ENCODE measurements at regions not wholly inside any gene's neighbourhood (a gene's known extent, or its start where the extent isn't known, plus 50 kb on each side); places are given as distances from the start of the nearest gene placed in this dataset.

GRCh38 chr9:108219664-108220063 is 636.1 kb downstream of the ACTL7B start:
- intact Hi-C loops (cut with micrococcal nuclease) = no loop called here
- no peak for TF ChIP-seq CTCF (IDR thresholded peaks at IDR 0.05; ENCODE audit: unreplicated experiment)
- Mint-ChIP-seq H3K4me1 (ENCODE audit: insufficient read depth, unreplicated experiment) (no peaks in the 10 kb centered on the region), H3K36me3 (ENCODE audit: insufficient read depth, unreplicated experiment) (no peaks in the 10 kb centered on the region), H3K27ac (ENCODE audit: low read depth, unreplicated experiment) (no peak overlapping the region), H3K9me3 (ENCODE audit: unreplicated experiment) (no peaks in the 10 kb centered on the region), H3K27me3 (ENCODE audit: insufficient read depth, unreplicated experiment) (no peaks in the 10 kb centered on the region), H3K4me3 (ENCODE audit: unreplicated experiment) (no peak overlapping the region)
- ChIA-PET POLR2A (no interaction called here), CTCF (interaction anchor here (0.5 to 0.6 kb wide), 2 partner anchors 10 to 754 kb away, joined by 3 read pairs; no protein-coding TSS in a partner anchor)
- DNase-seq (ENCODE audit: unreplicated experiment) = peak; percentile 1
- no TSS peak for BruUV-seq (replicated peaks)

GRCh38 chr9:108217431-108218349 is 638.1 kb downstream of the ACTL7B start:
- H3K36me3 Mint-ChIP-seq (ENCODE audit: insufficient read depth, unreplicated experiment) = no peaks in the 10 kb centered on the region
- no peak for DNase-seq (ENCODE audit: unreplicated experiment)
- intact Hi-C loops (cut with micrococcal nuclease) = no loop called here
- CTCF ChIA-PET = no interaction called here
- H3K4me1 Mint-ChIP-seq (ENCODE audit: insufficient read depth, unreplicated experiment) = no peaks in the 10 kb centered on the region
- H3K27me3 Mint-ChIP-seq (ENCODE audit: insufficient read depth, unreplicated experiment) = no peaks in the 10 kb centered on the region
- POLR2A ChIA-PET = interaction anchor here (0.8 kb wide), 1 partner anchor 57 kb away, joined by 3 read pairs; no protein-coding TSS in a partner anchor
- no peaks in the 10 kb centered on the region for H3K9me3 Mint-ChIP-seq (ENCODE audit: unreplicated experiment)
- TF ChIP-seq CTCF (IDR thresholded peaks at IDR 0.05; ENCODE audit: unreplicated experiment) = no peak
- no peak overlapping the region for H3K27ac Mint-ChIP-seq (ENCODE audit: low read depth, unreplicated experiment)
- BruUV-seq (replicated peaks) = no TSS peak
- H3K4me3 Mint-ChIP-seq (ENCODE audit: unreplicated experiment) = no peak overlapping the region

- Mint-ChIP-seq H3K27ac (ENCODE audit: low read depth, unreplicated experiment) (no peak overlapping the region), H3K27me3 (ENCODE audit: insufficient read depth, unreplicated experiment) (no peaks in the 10 kb centered on the region), H3K4me1 (ENCODE audit: insufficient read depth, unreplicated experiment) (no peaks in the 10 kb centered on the region), H3K36me3 (ENCODE audit: insufficient read depth, unreplicated experiment) (no peaks in the 10 kb centered on the region), H3K4me3 (ENCODE audit: unreplicated experiment) (no peak overlapping the region), H3K9me3 (ENCODE audit: unreplicated experiment) (no peaks in the 10 kb centered on the region)
- intact Hi-C loops (cut with micrococcal nuclease) = no loop called here
- no TSS peak for BruUV-seq (replicated peaks)
- ChIA-PET CTCF (interaction anchor here (0.6 kb wide), 1 partner anchor 13 kb away, joined by 3 read pairs; no protein-coding TSS in a partner anchor), POLR2A (no interaction called here)
- TF ChIP-seq CTCF (IDR thresholded peaks at IDR 0.05; ENCODE audit: unreplicated experiment) = no peak
- no peak for DNase-seq (ENCODE audit: unreplicated experiment)
Measured at GRCh38 chr9:108213511-108213910, 642.3 kb downstream of the ACTL7B start.

GRCh38 chr9:108212184-108212583 is 643.6 kb downstream of the ACTL7B start:
- no peaks in the 10 kb centered on the region for H3K27me3 Mint-ChIP-seq (ENCODE audit: insufficient read depth, unreplicated experiment)
- H3K27ac Mint-ChIP-seq (ENCODE audit: low read depth, unreplicated experiment) = no peak overlapping the region
- H3K36me3 Mint-ChIP-seq (ENCODE audit: insufficient read depth, unreplicated experiment) = no peaks in the 10 kb centered on the region
- intact Hi-C loops (cut with micrococcal nuclease) = no loop called here
- H3K4me1 Mint-ChIP-seq (ENCODE audit: insufficient read depth, unreplicated experiment) = no peaks in the 10 kb centered on the region
- H3K9me3 Mint-ChIP-seq (ENCODE audit: unreplicated experiment) = no peaks in the 10 kb centered on the region
- POLR2A ChIA-PET = no interaction called here
- DNase-seq (ENCODE audit: unreplicated experiment) = no peak
- CTCF ChIA-PET = interaction anchor here (0.6 kb wide), 2 partner anchors 112 to 303 kb away, joined by 3 read pairs; no protein-coding TSS in a partner anchor
- no peak overlapping the region for H3K4me3 Mint-ChIP-seq (ENCODE audit: unreplicated experiment)
- TF ChIP-seq CTCF (IDR thresholded peaks at IDR 0.05; ENCODE audit: unreplicated experiment) = no peak
- BruUV-seq (replicated peaks) = no TSS peak
